ENCODE measurements at regions not wholly inside any gene's neighbourhood (a gene's known extent, or its start where the extent isn't known, plus 50 kb on each side); places are given as distances from the start of the nearest gene placed in this dataset.

DNA sequence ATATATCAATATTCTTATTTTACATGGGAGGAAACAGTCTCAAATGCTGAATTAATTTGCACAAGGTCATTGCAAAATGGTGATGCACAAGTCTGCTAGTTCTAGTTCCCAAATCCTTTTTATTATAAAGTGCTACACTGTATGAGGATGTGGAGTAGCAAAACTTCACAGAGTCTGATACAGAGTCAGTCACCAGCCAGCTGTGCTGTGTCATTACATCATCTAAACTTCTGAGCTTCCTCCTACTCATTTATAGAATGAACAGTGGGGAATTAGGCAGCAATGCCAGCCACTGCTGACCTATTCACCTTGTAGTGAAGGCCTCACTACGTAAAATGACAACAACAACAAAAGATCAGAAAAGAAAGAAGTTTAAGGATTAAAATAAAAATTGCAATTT is 357.8 kb downstream of the TMEM167A start:
- TF ChIP-seq, protein P1, sequence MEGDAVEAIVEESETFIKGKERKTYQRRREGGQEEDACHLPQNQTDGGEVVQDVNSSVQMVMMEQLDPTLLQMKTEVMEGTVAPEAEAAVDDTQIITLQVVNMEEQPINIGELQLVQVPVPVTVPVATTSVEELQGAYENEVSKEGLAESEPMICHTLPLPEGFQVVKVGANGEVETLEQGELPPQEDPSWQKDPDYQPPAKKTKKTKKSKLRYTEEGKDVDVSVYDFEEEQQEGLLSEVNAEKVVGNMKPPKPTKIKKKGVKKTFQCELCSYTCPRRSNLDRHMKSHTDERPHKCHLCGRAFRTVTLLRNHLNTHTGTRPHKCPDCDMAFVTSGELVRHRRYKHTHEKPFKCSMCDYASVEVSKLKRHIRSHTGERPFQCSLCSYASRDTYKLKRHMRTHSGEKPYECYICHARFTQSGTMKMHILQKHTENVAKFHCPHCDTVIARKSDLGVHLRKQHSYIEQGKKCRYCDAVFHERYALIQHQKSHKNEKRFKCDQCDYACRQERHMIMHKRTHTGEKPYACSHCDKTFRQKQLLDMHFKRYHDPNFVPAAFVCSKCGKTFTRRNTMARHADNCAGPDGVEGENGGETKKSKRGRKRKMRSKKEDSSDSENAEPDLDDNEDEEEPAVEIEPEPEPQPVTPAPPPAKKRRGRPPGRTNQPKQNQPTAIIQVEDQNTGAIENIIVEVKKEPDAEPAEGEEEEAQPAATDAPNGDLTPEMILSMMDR (IDR thresholded peaks at IDR 0.05; ENCODE audit: insufficient read depth, low read depth, low read length), result no peak
- TF ChIP-seq EZH2 (IDR thresholded peaks at IDR 0.05; ENCODE audit: insufficient read depth, low read length), result no peak
